Ovary (tissue), 1 donor: ENCODE measurements at regions not wholly inside any gene's neighbourhood (a gene's known extent, or its start where the extent isn't known, plus 50 kb on each side); places are given as distances from the start of the nearest gene placed in this dataset.

Experiments used
- EP300 ChIP-seq: sonication (generic); formaldehyde crosslinking; IDR thresholded peaks from one replicate; pipeline ENCODE4 v1.6.1; 2017; ENCODE audit warnings: antibody characterized with exemption
- POLR2A ChIP-seq: fragments of 450-650 bp; IDR thresholded peaks from one replicate; pipeline ENCODE4 v1.6.1; 2017; ENCODE audit warnings: antibody characterized with exemption, mild to moderate bottlenecking, moderate library complexity

- TF ChIP-seq EP300, result no peak
- no peak for TF ChIP-seq POLR2A
These were observed 188.6 kb downstream of the ARL4C start for GRCh38 chr2:234308073-234308812.
